ENCODE measurements at regions not wholly inside any gene's neighbourhood (a gene's known extent, or its start where the extent isn't known, plus 50 kb on each side); places are given as distances from the start of the nearest gene placed in this dataset.

DNA sequence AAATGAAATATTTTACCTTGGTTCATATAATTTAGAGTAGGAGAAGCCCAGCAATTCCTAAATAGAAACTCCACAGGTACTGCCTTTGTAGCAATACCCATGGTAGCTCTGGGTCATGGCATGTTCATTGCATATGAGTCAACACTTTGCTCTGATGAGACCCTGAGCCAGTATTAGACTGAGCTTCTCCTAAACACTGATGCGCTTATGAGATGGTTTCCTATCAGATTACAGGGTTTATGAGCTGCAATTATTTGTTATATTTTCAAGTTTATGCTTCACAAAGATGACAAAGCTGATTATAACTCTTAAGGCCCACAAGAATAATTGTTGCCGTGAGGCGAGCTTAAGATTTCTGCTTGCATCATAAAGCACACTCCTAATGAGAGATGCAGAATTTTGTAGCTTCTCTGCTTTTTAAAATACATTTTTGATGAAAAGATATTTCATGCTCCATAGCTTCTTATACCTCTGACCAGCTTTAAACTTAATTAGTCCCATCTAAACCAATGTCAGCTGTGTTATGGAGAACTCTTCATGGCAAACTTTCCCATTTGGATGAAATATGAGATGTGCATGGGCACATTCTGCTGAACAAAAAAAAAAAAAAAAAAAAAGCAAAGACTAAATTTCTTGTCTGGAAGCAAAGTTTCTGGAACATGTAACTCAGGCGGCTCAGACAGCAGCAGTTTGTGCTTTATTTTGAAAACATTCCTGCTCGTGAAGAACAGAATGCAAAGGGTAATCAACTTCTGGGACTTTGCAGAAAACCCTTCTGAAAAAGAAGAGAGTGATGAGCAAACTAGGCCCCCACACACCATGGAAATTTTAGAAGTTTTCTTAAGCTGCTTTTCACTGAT, 162.6 kb downstream of the KCNE4 start:
- no peak overlapping the region for H3K9ac ChIP-seq (ENCODE audit: low read depth, low read length)
- H3K9me3 ChIP-seq (ENCODE audit: control insufficient read depth, insufficient read depth, low read length): no peaks in the 10 kb centered on the region
- H3K36me3 ChIP-seq (ENCODE audit: control insufficient read depth, insufficient read depth, low read length): no peaks in the 10 kb centered on the region
- H3K4me3 ChIP-seq (ENCODE audit: low read depth, low read length): no peak overlapping the region
- H3K27me3 ChIP-seq (ENCODE audit: control insufficient read depth, insufficient read depth, low read length): no peaks in the 10 kb centered on the region
- H3K27ac ChIP-seq (ENCODE audit: low read depth, low read length): no peak overlapping the region
- H3K4me1 ChIP-seq (ENCODE audit: control insufficient read depth, insufficient read depth, low read length): peaks cover 4% of the 10 kb centered on the region; the same call in 1 of the 2 replicates

DNA sequence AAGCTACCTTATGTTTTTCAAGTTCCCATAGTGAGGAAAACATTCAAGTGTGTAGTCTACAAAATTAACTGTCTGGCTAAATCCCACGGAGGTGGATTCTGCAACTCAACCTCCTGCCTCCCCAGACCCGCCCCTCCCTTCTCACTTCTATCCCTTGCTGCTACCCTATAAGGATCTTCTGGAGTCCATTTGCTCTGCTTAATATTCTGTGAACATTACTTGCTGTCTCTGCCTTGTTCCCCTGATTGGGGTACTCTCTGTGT, 163.2 kb downstream of the KCNE4 start:
- H3K4me1 ChIP-seq (ENCODE audit: control insufficient read depth, insufficient read depth, low read length): peaks cover 4% of the 10 kb centered on the region; the same call in 1 of the 2 replicates
- H3K27me3 ChIP-seq (ENCODE audit: control insufficient read depth, insufficient read depth, low read length): no peaks in the 10 kb centered on the region
- H3K36me3 ChIP-seq (ENCODE audit: control insufficient read depth, insufficient read depth, low read length): no peaks in the 10 kb centered on the region
- H3K9ac ChIP-seq (ENCODE audit: low read depth, low read length): no peak overlapping the region
- no peaks in the 10 kb centered on the region for H3K9me3 ChIP-seq (ENCODE audit: control insufficient read depth, insufficient read depth, low read length)
- no peak overlapping the region for H3K4me3 ChIP-seq (ENCODE audit: low read depth, low read length)
- H3K27ac ChIP-seq (ENCODE audit: low read depth, low read length): no peak overlapping the region

GRCh38 chr2:223217373-223217772, 165.4 kb downstream of the KCNE4 start:
- Histone ChIP-seq H3K9me3 (ENCODE audit: control insufficient read depth, insufficient read depth, low read length) (no peaks in the 10 kb centered on the region), H3K9ac (ENCODE audit: low read depth, low read length) (no peak overlapping the region), H3K4me3 (ENCODE audit: low read depth, low read length) (no peak overlapping the region), H3K4me1 (ENCODE audit: control insufficient read depth, insufficient read depth, low read length) (peaks cover 14% of the 10 kb centered on the region), H3K27ac (ENCODE audit: low read depth, low read length) (no peak overlapping the region), H3K27me3 (ENCODE audit: control insufficient read depth, insufficient read depth, low read length) (no peaks in the 10 kb centered on the region), H3K36me3 (ENCODE audit: control insufficient read depth, insufficient read depth, low read length) (no peaks in the 10 kb centered on the region)

DNA sequence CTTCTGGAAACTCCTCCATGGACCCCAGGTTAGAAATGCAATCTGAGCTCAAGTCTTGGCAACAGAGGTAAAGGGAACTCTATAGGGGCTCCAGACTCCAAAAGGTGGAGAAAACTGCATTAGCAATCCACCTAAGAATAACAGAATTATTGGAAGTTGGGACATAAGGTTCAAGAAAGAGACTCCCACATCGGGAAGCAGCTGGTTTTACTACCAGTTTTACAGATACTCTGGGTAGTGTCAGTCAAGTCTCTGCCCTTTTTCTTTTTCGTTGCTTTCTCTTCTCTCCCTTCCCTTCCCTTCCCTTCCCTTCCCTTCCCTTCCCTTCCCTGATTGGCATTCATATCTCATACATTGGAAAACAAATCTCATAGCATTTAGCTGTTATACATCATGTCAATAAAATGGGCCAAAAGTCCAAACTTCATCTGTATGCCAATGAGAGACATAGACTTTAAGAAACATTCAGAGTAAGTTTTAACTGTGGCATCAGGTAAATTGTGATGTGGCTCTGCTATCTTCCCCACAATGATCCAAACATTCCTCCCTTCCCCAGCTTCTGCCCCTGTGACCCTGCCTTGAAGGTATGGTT, 166.7 kb downstream of the KCNE4 start:
- no peaks in the 10 kb centered on the region for H3K27me3 ChIP-seq (ENCODE audit: control insufficient read depth, insufficient read depth, low read length)
- H3K27ac ChIP-seq (ENCODE audit: low read depth, low read length): no peak overlapping the region
- H3K9ac ChIP-seq (ENCODE audit: low read depth, low read length): no peak overlapping the region
- H3K9me3 ChIP-seq (ENCODE audit: control insufficient read depth, insufficient read depth, low read length): no peaks in the 10 kb centered on the region
- H3K36me3 ChIP-seq (ENCODE audit: control insufficient read depth, insufficient read depth, low read length): no peaks in the 10 kb centered on the region
- H3K4me1 ChIP-seq (ENCODE audit: control insufficient read depth, insufficient read depth, low read length): peaks cover 14% of the 10 kb centered on the region
- no peak overlapping the region for H3K4me3 ChIP-seq (ENCODE audit: low read depth, low read length)

- Histone ChIP-seq H3K27ac (ENCODE audit: low read depth, low read length) (no peak overlapping the region), H3K4me3 (ENCODE audit: low read depth, low read length) (no peak overlapping the region), H3K9me3 (ENCODE audit: control insufficient read depth, insufficient read depth, low read length) (no peaks in the 10 kb centered on the region), H3K27me3 (ENCODE audit: control insufficient read depth, insufficient read depth, low read length) (no peaks in the 10 kb centered on the region), H3K4me1 (ENCODE audit: control insufficient read depth, insufficient read depth, low read length) (peaks cover 14% of the 10 kb centered on the region), H3K9ac (ENCODE audit: low read depth, low read length) (no peak overlapping the region), H3K36me3 (ENCODE audit: control insufficient read depth, insufficient read depth, low read length) (no peaks in the 10 kb centered on the region)
Measured at GRCh38 chr2:223219872-223220657, 168.1 kb downstream of the KCNE4 start.

GRCh38 chr2:223220658-223220925, 168.6 kb downstream of the KCNE4 start:
- Histone ChIP-seq H3K9ac (ENCODE audit: low read depth, low read length) (no peak overlapping the region), H3K27me3 (ENCODE audit: control insufficient read depth, insufficient read depth, low read length) (no peaks in the 10 kb centered on the region), H3K27ac (ENCODE audit: low read depth, low read length) (no peak overlapping the region), H3K9me3 (ENCODE audit: control insufficient read depth, insufficient read depth, low read length) (no peaks in the 10 kb centered on the region), H3K36me3 (ENCODE audit: control insufficient read depth, insufficient read depth, low read length) (no peaks in the 10 kb centered on the region), H3K4me1 (ENCODE audit: control insufficient read depth, insufficient read depth, low read length) (peaks cover 11% of the 10 kb centered on the region; the same call in 1 of the 2 replicates), H3K4me3 (ENCODE audit: low read depth, low read length) (no peak overlapping the region)

DNA sequence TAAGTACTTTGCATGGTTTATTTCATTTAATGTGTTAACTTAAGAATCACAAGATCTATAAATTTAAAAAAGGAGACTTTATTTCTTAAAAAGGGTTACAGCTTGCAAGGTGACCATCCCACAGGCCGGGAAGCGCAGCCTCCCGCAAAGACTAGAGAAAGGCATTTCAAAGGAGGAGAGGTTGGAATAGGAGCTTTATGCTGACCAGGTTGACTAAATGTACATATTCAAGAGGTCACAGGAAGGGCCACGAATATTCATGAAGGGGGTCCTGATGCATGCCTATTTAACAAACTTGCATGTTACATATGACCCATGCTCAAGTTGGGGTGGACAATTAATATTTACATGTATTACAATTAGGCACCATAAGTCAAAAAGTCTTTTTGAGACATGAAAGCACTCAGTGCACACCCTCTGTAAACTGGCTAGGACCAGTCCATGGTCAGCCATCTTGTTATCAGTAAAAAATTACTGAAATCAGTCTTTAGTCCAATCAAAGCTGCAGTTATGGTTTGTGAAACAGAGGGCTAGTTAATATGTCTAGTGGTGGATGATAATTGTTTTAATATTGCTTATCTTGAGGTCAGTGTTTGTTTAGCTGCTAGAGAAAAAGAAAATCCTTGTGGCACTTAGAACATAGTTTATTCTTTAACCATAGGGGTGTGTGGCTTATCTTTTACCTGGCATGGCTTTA, 169.3 kb downstream of the KCNE4 start:
- Histone ChIP-seq H3K4me3 (ENCODE audit: low read depth, low read length) (no peak overlapping the region), H3K27me3 (ENCODE audit: control insufficient read depth, insufficient read depth, low read length) (no peaks in the 10 kb centered on the region), H3K27ac (ENCODE audit: low read depth, low read length) (peak overlapping the region; percentile 73), H3K9me3 (ENCODE audit: control insufficient read depth, insufficient read depth, low read length) (no peaks in the 10 kb centered on the region), H3K4me1 (ENCODE audit: control insufficient read depth, insufficient read depth, low read length) (peaks cover 11% of the 10 kb centered on the region; the same call in 1 of the 2 replicates), H3K36me3 (ENCODE audit: control insufficient read depth, insufficient read depth, low read length) (no peaks in the 10 kb centered on the region), H3K9ac (ENCODE audit: low read depth, low read length) (peak overlapping the region; percentile 40; the same call in 1 of the 2 replicates)

- Histone ChIP-seq H3K4me1 (ENCODE audit: control insufficient read depth, insufficient read depth, low read length) (peaks cover 11% of the 10 kb centered on the region; the same call in 1 of the 2 replicates), H3K4me3 (ENCODE audit: low read depth, low read length) (no peak overlapping the region), H3K9me3 (ENCODE audit: control insufficient read depth, insufficient read depth, low read length) (no peaks in the 10 kb centered on the region), H3K27me3 (ENCODE audit: control insufficient read depth, insufficient read depth, low read length) (no peaks in the 10 kb centered on the region), H3K27ac (ENCODE audit: low read depth, low read length) (no peak overlapping the region), H3K9ac (ENCODE audit: low read depth, low read length) (no peak overlapping the region), H3K36me3 (ENCODE audit: control insufficient read depth, insufficient read depth, low read length) (no peaks in the 10 kb centered on the region)
Measured at GRCh38 chr2:223222397-223222796, 170.4 kb downstream of the KCNE4 start.

- Histone ChIP-seq H3K9me3 (ENCODE audit: control insufficient read depth, insufficient read depth, low read length) (no peaks in the 10 kb centered on the region), H3K27me3 (ENCODE audit: control insufficient read depth, insufficient read depth, low read length) (no peaks in the 10 kb centered on the region), H3K27ac (ENCODE audit: low read depth, low read length) (no peak overlapping the region), H3K4me3 (ENCODE audit: low read depth, low read length) (no peak overlapping the region), H3K4me1 (ENCODE audit: control insufficient read depth, insufficient read depth, low read length) (peaks cover 11% of the 10 kb centered on the region; the same call in 1 of the 2 replicates), H3K36me3 (ENCODE audit: control insufficient read depth, insufficient read depth, low read length) (no peaks in the 10 kb centered on the region), H3K9ac (ENCODE audit: low read depth, low read length) (no peak overlapping the region)
Measured at GRCh38 chr2:223223156-223223555, 171.2 kb downstream of the KCNE4 start.

GRCh38 chr2:223225266-223225665, 173.3 kb downstream of the KCNE4 start:
- Histone ChIP-seq H3K27me3 (ENCODE audit: control insufficient read depth, insufficient read depth, low read length) (no peaks in the 10 kb centered on the region), H3K9ac (ENCODE audit: low read depth, low read length) (no peak overlapping the region), H3K27ac (ENCODE audit: low read depth, low read length) (no peak overlapping the region), H3K9me3 (ENCODE audit: control insufficient read depth, insufficient read depth, low read length) (no peaks in the 10 kb centered on the region), H3K4me3 (ENCODE audit: low read depth, low read length) (no peak overlapping the region), H3K4me1 (ENCODE audit: control insufficient read depth, insufficient read depth, low read length) (peaks cover 11% of the 10 kb centered on the region; the same call in 1 of the 2 replicates), H3K36me3 (ENCODE audit: control insufficient read depth, insufficient read depth, low read length) (no peaks in the 10 kb centered on the region)
